Mucosa of descending colon (tissue), 3 donors: ENCODE measurements at regions not wholly inside any gene's neighbourhood (a gene's known extent, or its start where the extent isn't known, plus 50 kb on each side); places are given as distances from the start of the nearest gene placed in this dataset.
"Not testable (repeated sequence)": the region's sequence is repeated elsewhere in the genome, so short reads cannot be mapped to it uniquely, and the experiment has no call there.

ENCODE experiments used
- ATAC-seq: fragments of 200-7000 bp; cut with Tn5 transposase; one replicate; pipeline ENCODE4 v1.9.1; 2020; ENCODE audit warnings: mild to moderate bottlenecking, moderate library complexity
- DNase-seq, 3 donors: peaks; one replicate each; pipeline ENCODE4 v3.0.0-alpha.2; 2020
- H3K36me3 ChIP-seq: fragments of 200-600 bp; one replicate; pipeline ENCODE4 v1.8.0; 2021; ENCODE audit warnings: low read depth, mild to moderate bottlenecking
- H3K4me1 ChIP-seq: fragments of 200-600 bp; one replicate; pipeline ENCODE4 v1.8.0; 2021; ENCODE audit warnings: low read depth, mild to moderate bottlenecking
- H3K4me3 ChIP-seq: fragments of 200-600 bp; one replicate; pipeline ENCODE4 v1.8.0; 2021; ENCODE audit warnings: mild to moderate bottlenecking
- H3K9me3 ChIP-seq: fragments of 200-600 bp; one replicate; pipeline ENCODE4 v1.8.0; 2021; ENCODE audit warnings: mild to moderate bottlenecking
- CTCF ChIP-seq: fragments of 200-600 bp; IDR thresholded peaks from one replicate; pipeline ENCODE4 v1.8.0; 2022; ENCODE audit warnings: antibody characterized with exemption, mild to moderate bottlenecking
- intact Hi-C, 2 donors: fragments of 100-400 bp; cut with DNase I in 1 of 2; cut with micrococcal nuclease in 1 of 2; formaldehyde crosslinking; loops; one replicate each; pipeline versions ENCODE4 v1.11.0 to v1.11.1; 2022; cut with DNase I, micrococcal nuclease
- donor health status: DM: no; HTN: no; CAD: no; lungs with moderate emphysema.
- donor health status: DM: no; HTN: no; CAD: no.
- donor health status: DM: no; HTN: yes; CAD: no.

DNA sequence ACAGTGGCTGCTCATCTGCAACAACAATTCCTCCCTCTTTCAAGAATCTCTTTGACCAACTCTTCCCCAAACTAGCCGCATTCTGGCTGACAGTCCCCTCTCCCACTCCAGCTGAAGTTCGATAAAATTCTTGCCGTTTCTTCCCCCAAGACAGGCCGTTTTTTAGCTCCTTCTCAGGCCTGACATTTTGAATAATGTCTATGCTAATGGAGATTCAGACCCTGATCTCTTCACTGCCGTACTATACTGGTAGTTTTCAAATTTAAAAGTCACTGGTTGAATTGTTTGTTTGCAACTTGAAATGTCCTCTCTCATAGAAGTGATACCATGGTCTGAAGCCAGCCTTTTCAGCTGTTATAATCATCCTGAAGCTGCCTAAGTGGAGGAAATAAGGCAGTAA lies 65.9 kb upstream of the AMN1 start:
- DNase-seq (no peak), ATAC-seq (no peak)
- Histone ChIP-seq H3K9me3 (no peaks in the 10 kb centered on the region), H3K4me1 (no peaks in the 10 kb centered on the region), H3K36me3 (no peaks in the 10 kb centered on the region), H3K4me3 (no peak overlapping the region)
- intact Hi-C loops, result no loop called here
- TF ChIP-seq CTCF, result no peak

- intact Hi-C loops, H3K36me3 ChIP-seq, DNase-seq, H3K9me3 ChIP-seq, ATAC-seq, H3K4me1 ChIP-seq, H3K4me3 ChIP-seq: not testable (repeated sequence)
Observed at GRCh38 chr12:31791265-31791664, 62.4 kb upstream of the AMN1 start.

GRCh38 chr12:31790759-31791158 lies 61.9 kb upstream of the AMN1 start:
- no peak for TF ChIP-seq CTCF
- Histone ChIP-seq H3K4me3 (no peak overlapping the region), H3K9me3 (no peaks in the 10 kb centered on the region), H3K4me1 (no peaks in the 10 kb centered on the region), H3K36me3 (no peaks in the 10 kb centered on the region)
- ATAC-seq, result no peak
- intact Hi-C loops, result no loop called here
- DNase-seq, result no peak

DNA sequence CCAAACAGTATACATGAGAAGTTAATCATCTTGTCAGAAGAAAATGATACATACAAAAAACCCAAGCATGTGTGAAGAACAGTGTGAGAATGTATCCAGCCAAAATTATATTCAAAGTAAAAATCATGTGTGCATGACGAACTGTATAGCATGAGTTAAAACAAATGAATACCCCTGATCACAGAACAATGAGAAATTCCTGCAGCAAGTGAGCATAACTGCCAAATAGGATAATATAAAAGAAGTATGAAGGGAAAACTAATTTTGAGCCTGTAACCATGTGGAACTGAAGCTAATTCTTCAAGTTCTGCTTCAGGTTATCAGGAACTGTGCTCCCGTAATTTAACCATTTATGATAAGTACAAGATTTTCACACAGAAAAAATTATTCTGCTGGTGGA lies 56.5 kb upstream of the AMN1 start:
- no peak for TF ChIP-seq CTCF
- ATAC-seq, result no peak

DNA sequence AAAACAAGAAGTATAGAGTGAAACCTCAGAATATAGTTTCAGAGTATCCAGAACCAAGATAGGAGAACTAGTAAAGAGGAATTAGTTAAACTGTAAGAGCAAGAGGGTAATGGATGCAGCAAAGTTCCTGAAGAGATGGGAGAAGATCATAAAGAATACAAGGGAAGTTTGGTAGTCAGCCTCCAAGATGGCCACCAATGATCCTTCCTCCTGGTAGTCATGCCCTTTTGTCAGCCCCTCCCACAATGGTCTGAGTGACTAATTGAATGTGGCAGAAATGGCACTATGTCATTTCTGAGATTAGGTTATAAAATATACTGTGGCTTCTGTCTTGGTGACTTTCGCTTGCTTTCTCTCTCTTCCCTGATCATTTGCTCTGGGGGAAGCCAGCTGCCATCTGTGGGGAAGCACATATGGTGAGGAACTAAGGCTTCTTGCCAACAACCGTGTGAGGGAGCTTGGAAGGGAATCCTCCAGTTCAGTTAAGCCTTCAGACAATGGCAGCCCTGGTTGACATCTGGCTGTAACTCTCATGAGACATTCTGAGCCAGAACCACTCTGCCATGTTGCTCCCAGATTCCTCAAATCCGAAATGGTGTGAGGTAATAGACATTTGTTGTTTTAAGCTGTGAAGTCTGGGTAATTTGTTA lies 55.3 kb upstream of the AMN1 start:
- DNase-seq (no peak), ATAC-seq (no peak)
- Histone ChIP-seq H3K4me3 (no peak overlapping the region), H3K9me3 (no peaks in the 10 kb centered on the region), H3K36me3 (no peaks in the 10 kb centered on the region), H3K4me1 (no peaks in the 10 kb centered on the region)
- no peak for TF ChIP-seq CTCF
- intact Hi-C loops, result no loop called here

More for the DNA sequence above, 56.5 kb upstream of the AMN1 start:
- Histone ChIP-seq H3K4me3 (no peak overlapping the region), H3K9me3 (no peaks in the 10 kb centered on the region), H3K36me3 (no peaks in the 10 kb centered on the region), H3K4me1 (no peaks in the 10 kb centered on the region)
- DNase-seq, result no peak
- intact Hi-C loops, result no loop called here

- no peaks in the 10 kb centered on the region for H3K9me3 ChIP-seq
- TF ChIP-seq CTCF, result no peak
- H3K4me1 ChIP-seq, result no peaks in the 10 kb centered on the region
- ATAC-seq (no peak), DNase-seq (no peak)
- no peaks in the 10 kb centered on the region for H3K36me3 ChIP-seq
- intact Hi-C loops, result no loop called here
- no peak overlapping the region for H3K4me3 ChIP-seq
Observed at GRCh38 chr12:31783556-31783955, 54.7 kb upstream of the AMN1 start.
